B cell (primary cell): ENCODE measurements at regions not wholly inside any gene's neighbourhood (a gene's known extent, or its start where the extent isn't known, plus 50 kb on each side); places are given as distances from the start of the nearest gene placed in this dataset.

Experiments
- ATAC-seq: fragments of 200-7000 bp; cut with Tn5 transposase; one replicate; pipeline ENCODE4 v1.10.0; 2021; ENCODE audit warnings: low read depth, mild to moderate bottlenecking, moderate number of reproducible peaks, moderate library complexity
- CTCF ChIA-PET: fragments of 350-600 bp; sonication (Branson Sonifier 250); formaldehyde crosslinking; loops from one replicate; lab custom pipeline; 2021; ENCODE audit warnings: antibody characterized with exemption, inconsistent platforms; lab: Charles Lee
- POLR2A ChIA-PET: fragments of 350-600 bp; sonication (Branson Sonifier 250); formaldehyde crosslinking; loops from one replicate; lab custom pipeline; 2021; ENCODE audit warnings: antibody characterized with exemption; lab: Charles Lee
- DNase-seq: peaks from one replicate; pipeline ENCODE4 v3.0.0; 2013
- H2AFZ ChIP-seq: 2 replicates; pipeline ENCODE4 v1.6.1; 2012; ENCODE audit warnings: mild to moderate bottlenecking, low read depth, low read length; ENCODE audit not compliant: insufficient read depth, poor library complexity, severe bottlenecking
- H3K27ac ChIP-seq, 2 donors: 1 replicate in 1 of 2; 2 replicates in 1 of 2; pipeline ENCODE4 v1.5.1; 2012 to 2013; ENCODE audit warnings: low read length in 2 of 2, mild to moderate bottlenecking in 2 of 2, moderate library complexity in 1 of 2
- H3K27me3 ChIP-seq, 4 experiments: fragments of 200-600 bp in 1 of 4; sonication (generic) in 1 of 4; replicated peaks in 1 of 4; 1 replicate in 2 of 4; 2 replicates in 2 of 4; pipeline versions ENCODE4 v1.6.1 to v1.7.0; 2013 to 2016; ENCODE audit warnings: low read length in 3 of 4, mild to moderate bottlenecking in 2 of 4, mixed read lengths in 1 of 4, moderate library complexity in 1 of 4; ENCODE audit not compliant: insufficient read depth in 4 of 4, control insufficient read depth in 3 of 4; ENCODE audit errors: control extremely low read depth in 1 of 4
- H3K36me3 ChIP-seq, 2 experiments: replicated peaks in 1 of 2; 1 replicate in 1 of 2; 2 replicates in 1 of 2; pipeline versions ENCODE4 v1.6.1 to v1.7.1; 2013; ENCODE audit warnings: low read length in 1 of 2; ENCODE audit not compliant: insufficient read depth in 2 of 2, control insufficient read depth in 1 of 2; ENCODE audit errors: control extremely low read depth in 1 of 2, extremely low read depth in 1 of 2
- H3K4me1 ChIP-seq, 2 donors: fragments of 200-600 bp in 1 of 2; sonication (generic) in 1 of 2; 1 replicate in 1 of 2; 2 replicates in 1 of 2; pipeline versions ENCODE4 v1.5.1 to v1.6.1; 2013 to 2017; ENCODE audit warnings: low read length in 2 of 2; ENCODE audit not compliant: control insufficient read depth in 2 of 2, insufficient read depth in 2 of 2
- H3K4me2 ChIP-seq: replicated peaks from 2 replicates; pipeline ENCODE3; 2012; ENCODE audit warnings: mild to moderate bottlenecking, low read depth, low read length; ENCODE audit not compliant: poor library complexity, severe bottlenecking
- H3K4me3 ChIP-seq, 5 experiments: fragments of 200-600 bp in 1 of 5; sonication (generic) in 1 of 5; 1 replicate in 3 of 5; 2 replicates in 2 of 5; pipeline versions ENCODE4 v1.5.1 to v1.7.0; 2011 to 2016; ENCODE audit warnings: low read length in 4 of 5, mild to moderate bottlenecking in 4 of 5, low read depth in 2 of 5, control low read depth in 1 of 5, moderate library complexity in 1 of 5; ENCODE audit not compliant: insufficient read depth in 1 of 5; ENCODE audit errors: control extremely low read depth in 1 of 5, extremely low read depth in 1 of 5
- H3K79me2 ChIP-seq: fragments of 200-600 bp; sonication (generic); one replicate; pipeline ENCODE4 v1.6.0; 2016; ENCODE audit warnings: low read length; ENCODE audit not compliant: control insufficient read depth, insufficient read depth
- H3K9ac ChIP-seq: fragments of 200-600 bp; sonication (generic); 2 replicates; pipeline ENCODE4 v1.6.1; 2017; ENCODE audit warnings: mild to moderate bottlenecking, low read length, moderate library complexity
- H3K9me3 ChIP-seq, 3 donors: one replicate each; pipeline versions ENCODE4 v1.6.1 to v1.7.1; 2013; ENCODE audit warnings: low read length in 2 of 3; ENCODE audit not compliant: control insufficient read depth in 2 of 3, insufficient read depth in 1 of 3; ENCODE audit errors: control extremely low read depth in 1 of 3
- H4K20me1 ChIP-seq: 2 replicates; pipeline ENCODE4 v1.6.0; 2012; ENCODE audit warnings: mild to moderate bottlenecking, low read length; ENCODE audit not compliant: insufficient read depth, control insufficient read depth, poor library complexity, severe bottlenecking
- H3K27ac Mint-ChIP-seq: one replicate; pipeline ENCODE4 v1.8.0; 2021; ENCODE audit warnings: mixed read lengths
- H3K27me3 Mint-ChIP-seq: one replicate; pipeline ENCODE4 v1.8.0; 2021; ENCODE audit warnings: mixed read lengths
- H3K4me1 Mint-ChIP-seq: one replicate; pipeline ENCODE4 v1.8.0; 2021; ENCODE audit warnings: mixed read lengths
- H3K4me3 Mint-ChIP-seq: one replicate; pipeline ENCODE4 v1.8.0; 2021; ENCODE audit warnings: mixed read lengths
- H3K9me3 Mint-ChIP-seq: one replicate; pipeline ENCODE4 v1.8.0; 2022; ENCODE audit warnings: mixed read lengths; ENCODE audit not compliant: insufficient read depth
- CTCF ChIP-seq: fragments of 200-600 bp; IDR thresholded peaks from one replicate; pipeline ENCODE4 v1.8.0; 2022; ENCODE audit warnings: antibody characterized with exemption, mild to moderate bottlenecking
- EZH2 ChIP-seq: IDR thresholded peaks from 2 replicates; pipeline ENCODE4 v1.6.1; 2012; ENCODE audit warnings: borderline replicate concordance, low read depth, mild to moderate bottlenecking, moderate library complexity, low read length; ENCODE audit not compliant: insufficient read depth, poor library complexity, severe bottlenecking
- WGBS: methylation state at CpG from one replicate; pipeline ENCODE4 v1.1.5; 2013; ENCODE audit warnings: missing lambda C conversion rate; ENCODE audit not compliant: insufficient coverage; 5-methylcytosine and 5-hydroxymethylcytosine counted together
- intact Hi-C: fragments of 100-400 bp; cut with micrococcal nuclease; formaldehyde crosslinking; loops from one replicate; pipeline ENCODE4 v1.10.0; 2022

- ChIA-PET POLR2A (no interaction called here), CTCF (no interaction called here)
- no peak overlapping the region for H3K27ac ChIP-seq
- H3K4me1 ChIP-seq = no peaks in the 10 kb centered on the region
- ATAC-seq (no peak), DNase-seq (no peak)
- H3K27ac Mint-ChIP-seq = no peak overlapping the region
- H3K9me3 Mint-ChIP-seq = peaks cover 5% of the 10 kb centered on the region
- TF ChIP-seq EZH2 = no peak
- TF ChIP-seq CTCF = no peak
- peaks cover 0 to 1% (median 0%) of the 10 kb centered on the region in 3 donors for H3K9me3 ChIP-seq
- no peak overlapping the region for H3K4me3 Mint-ChIP-seq
- intact Hi-C loops = no loop called here
- H3K9ac ChIP-seq = no peak overlapping the region
- H3K4me3 ChIP-seq = no peak overlapping the region
- H4K20me1 ChIP-seq = no peaks in the 10 kb centered on the region
- H3K4me2 ChIP-seq = no peak overlapping the region
- no peaks in the 10 kb centered on the region for H3K4me1 Mint-ChIP-seq
- no peaks in the 10 kb centered on the region for H3K36me3 ChIP-seq
- no peaks in the 10 kb centered on the region for H3K27me3 Mint-ChIP-seq
- no peaks in the 10 kb centered on the region for H3K79me2 ChIP-seq
- no CpG with 5 or more reads among the region's 2 CpGs for WGBS
- no peaks in the 10 kb centered on the region for H3K27me3 ChIP-seq
- no peak overlapping the region for H2AFZ ChIP-seq
These were observed 553.6 kb upstream of the ATXN8OS start for GRCh38 chr13:69553976-69554375.

- no peak overlapping the region for H2AFZ ChIP-seq
- no peak overlapping the region for H3K4me2 ChIP-seq
- no peaks in the 10 kb centered on the region for H3K79me2 ChIP-seq
- H3K9me3 ChIP-seq = peaks cover 0 to 1% (median 0%) of the 10 kb centered on the region in 3 donors
- no peaks in the 10 kb centered on the region for H3K36me3 ChIP-seq
- no peak overlapping the region for H3K27ac ChIP-seq
- H3K27me3 ChIP-seq = no peaks in the 10 kb centered on the region
- DNase-seq (no peak), ATAC-seq (no peak)
- H3K4me1 ChIP-seq = no peaks in the 10 kb centered on the region
- H3K27me3 Mint-ChIP-seq = no peaks in the 10 kb centered on the region
- H3K4me3 Mint-ChIP-seq = no peak overlapping the region
- no peak overlapping the region for H3K4me3 ChIP-seq
- ChIA-PET POLR2A (no interaction called here), CTCF (no interaction called here)
- no peak overlapping the region for H3K27ac Mint-ChIP-seq
- H3K9me3 Mint-ChIP-seq = peaks cover 2% of the 10 kb centered on the region
- no peak overlapping the region for H3K9ac ChIP-seq
- H3K4me1 Mint-ChIP-seq = no peaks in the 10 kb centered on the region
- intact Hi-C loops = no loop called here
- no peak for TF ChIP-seq CTCF
- no CpG with 5 or more reads among the region's 2 CpGs for WGBS
- no peaks in the 10 kb centered on the region for H4K20me1 ChIP-seq
These were observed 556.4 kb upstream of the ATXN8OS start for GRCh38 chr13:69551193-69551592.
